ENCODE measurements at regions not wholly inside any gene's neighbourhood (a gene's known extent, or its start where the extent isn't known, plus 50 kb on each side); places are given as distances from the start of the nearest gene placed in this dataset.
A peak's percentile ranks its signal among the peaks of the same experiment; 100 is the strongest.

DNA sequence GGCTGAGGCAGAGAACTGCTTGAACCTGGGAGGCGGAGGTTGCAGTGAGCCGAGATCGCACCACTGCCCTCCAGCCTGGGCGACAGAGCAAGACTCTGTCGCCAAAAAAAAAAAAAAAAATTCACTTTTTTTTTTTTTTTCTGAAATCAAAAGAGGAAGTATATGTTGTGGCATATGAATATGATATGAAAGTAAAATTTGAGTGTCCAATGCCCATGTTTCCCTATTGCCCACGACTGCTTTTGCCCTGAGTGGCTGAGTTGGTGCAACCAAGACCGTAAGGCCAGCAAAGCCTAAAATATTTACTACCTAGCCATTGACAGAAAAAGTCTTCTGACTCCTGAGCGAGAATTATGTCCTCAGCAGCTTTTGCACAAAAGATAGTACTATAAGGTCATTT is 101.7 kb upstream of the PARP11 start:
- Histone ChIP-seq H3K9me3 (ENCODE audit: insufficient read depth, low read depth, low read length) (no peaks in the 10 kb centered on the region), H4K12ac (ENCODE audit: low read depth, low read length) (no peak overlapping the region), H4K8ac (ENCODE audit: low read depth, low read length) (no peak overlapping the region), H2BK5ac (ENCODE audit: low read depth, low read length, poor library complexity) (no peak overlapping the region), H3K4me3 (ENCODE audit: low read depth, low read length) (no peak overlapping the region), H2BK120ac (ENCODE audit: insufficient read depth, low read length, poor library complexity) (peak overlapping the region; percentile 39), H3K27me3 (ENCODE audit: insufficient read depth, low read length) (no peaks in the 10 kb centered on the region), H3K4me2 (ENCODE audit: low read length) (no peak overlapping the region), H3K36me3 (ENCODE audit: control insufficient read depth in 1 of 2, insufficient read depth in 2 of 2, low read length in 2 of 2) (no peaks in the 10 kb centered on the region), H2AK5ac (ENCODE audit: low read length) (no peak overlapping the region), H3K9ac (ENCODE audit: low read length) (no peak overlapping the region), H3K27ac (ENCODE audit: low read depth, low read length) (no peak overlapping the region), H3K14ac (ENCODE audit: low read length) (no peak overlapping the region), H2AFZ (ENCODE audit: insufficient read depth, low read length, poor library complexity) (no peak overlapping the region), H2BK12ac (ENCODE audit: low read length) (no peak overlapping the region), H3K23ac (ENCODE audit: low read length) (no peak overlapping the region), H3K18ac (ENCODE audit: low read length) (no peak overlapping the region), H4K91ac (ENCODE audit: low read depth, low read length) (peak overlapping the region; percentile 64), H3K79me1 (ENCODE audit: low read length) (peaks cover 22% of the 10 kb centered on the region), H3K79me2 (ENCODE audit: control insufficient read depth, insufficient read depth, low read length, poor library complexity) (no peaks in the 10 kb centered on the region), H3K4ac (ENCODE audit: low read depth, low read length) (no peak overlapping the region), H3K4me1 (ENCODE audit: control insufficient read depth in 1 of 2, insufficient read depth in 2 of 2, low read length in 2 of 2) (peaks cover 0 to 14% of the 10 kb centered on the region in 2 experiments)
- no CpG with 5 or more reads among the region's 8 CpGs for WGBS (ENCODE audit: extremely low coverage, insufficient coverage, insufficient read length)
- DNase-seq, result no peak

DNA sequence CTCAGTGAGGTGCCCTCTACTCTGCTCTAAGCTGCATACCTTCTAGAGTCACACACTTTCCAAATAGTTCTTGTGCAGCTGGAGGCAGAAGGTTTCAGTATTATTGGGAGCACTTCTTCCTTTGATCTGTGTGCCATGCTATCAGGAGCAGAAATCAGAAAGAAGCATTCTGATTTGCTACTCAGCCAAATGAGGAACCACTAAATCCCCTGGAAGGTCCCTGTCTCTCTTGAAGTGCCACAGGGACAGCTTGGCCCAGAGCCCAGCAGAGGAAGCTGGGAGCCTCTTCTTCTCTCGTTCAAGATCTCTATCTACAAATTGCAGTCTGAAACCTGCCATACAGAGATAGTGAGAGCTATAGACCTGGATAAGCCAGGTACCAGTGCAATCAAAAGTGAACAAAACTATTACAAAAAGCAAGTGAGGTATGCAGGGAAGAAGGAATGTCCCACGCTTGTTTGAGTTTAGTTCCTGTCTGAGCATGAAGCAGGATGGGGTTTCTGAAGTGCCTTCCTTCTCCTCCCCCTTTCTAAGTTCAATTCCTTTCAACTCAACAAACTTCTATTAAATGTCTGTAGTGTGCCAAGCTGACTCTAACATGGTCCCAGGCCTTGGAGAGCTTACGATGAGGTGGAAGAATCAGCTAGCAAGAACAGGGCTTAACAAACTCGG is 100.9 kb upstream of the PARP11 start:
- Histone ChIP-seq H4K8ac (ENCODE audit: low read depth, low read length) (peak overlapping the region; percentile 44), H3K18ac (ENCODE audit: low read length) (peak overlapping the region; percentile 43), H3K79me2 (ENCODE audit: control insufficient read depth, insufficient read depth, low read length, poor library complexity) (no peaks in the 10 kb centered on the region), H3K9ac (ENCODE audit: low read length) (no peak overlapping the region), H4K12ac (ENCODE audit: low read depth, low read length) (no peak overlapping the region), H2AFZ (ENCODE audit: insufficient read depth, low read length, poor library complexity) (no peak overlapping the region), H3K4me1 (ENCODE audit: control insufficient read depth in 1 of 2, insufficient read depth in 2 of 2, low read length in 2 of 2) (peaks cover 0 to 14% of the 10 kb centered on the region in 2 experiments), H3K14ac (ENCODE audit: low read length) (peak overlapping the region; percentile 17), H3K27me3 (ENCODE audit: insufficient read depth, low read length) (no peaks in the 10 kb centered on the region), H4K91ac (ENCODE audit: low read depth, low read length) (peak overlapping the region; percentile 72), H3K36me3 (ENCODE audit: control insufficient read depth in 1 of 2, insufficient read depth in 2 of 2, low read length in 2 of 2) (no peaks in the 10 kb centered on the region), H3K4ac (ENCODE audit: low read depth, low read length) (no peak overlapping the region), H2AK5ac (ENCODE audit: low read length) (no peak overlapping the region), H3K79me1 (ENCODE audit: low read length) (peaks cover 23% of the 10 kb centered on the region), H3K23ac (ENCODE audit: low read length) (no peak overlapping the region), H3K4me2 (ENCODE audit: low read length) (no peak overlapping the region), H3K4me3 (ENCODE audit: low read depth, low read length) (no peak overlapping the region), H3K27ac (ENCODE audit: low read depth, low read length) (peak overlapping the region; percentile 66), H3K9me3 (ENCODE audit: insufficient read depth, low read depth, low read length) (no peaks in the 10 kb centered on the region), H2BK120ac (ENCODE audit: insufficient read depth, low read length, poor library complexity) (peak overlapping the region; percentile 85), H2BK5ac (ENCODE audit: low read depth, low read length, poor library complexity) (peak overlapping the region; percentile 37), H2BK12ac (ENCODE audit: low read length) (peak overlapping the region; percentile 12)
- peak in 1 of 2 donors; percentile 61 for DNase-seq
- WGBS (ENCODE audit: extremely low coverage, insufficient coverage, insufficient read length), result no CpG with 5 or more reads among the region's 4 CpGs

DNA sequence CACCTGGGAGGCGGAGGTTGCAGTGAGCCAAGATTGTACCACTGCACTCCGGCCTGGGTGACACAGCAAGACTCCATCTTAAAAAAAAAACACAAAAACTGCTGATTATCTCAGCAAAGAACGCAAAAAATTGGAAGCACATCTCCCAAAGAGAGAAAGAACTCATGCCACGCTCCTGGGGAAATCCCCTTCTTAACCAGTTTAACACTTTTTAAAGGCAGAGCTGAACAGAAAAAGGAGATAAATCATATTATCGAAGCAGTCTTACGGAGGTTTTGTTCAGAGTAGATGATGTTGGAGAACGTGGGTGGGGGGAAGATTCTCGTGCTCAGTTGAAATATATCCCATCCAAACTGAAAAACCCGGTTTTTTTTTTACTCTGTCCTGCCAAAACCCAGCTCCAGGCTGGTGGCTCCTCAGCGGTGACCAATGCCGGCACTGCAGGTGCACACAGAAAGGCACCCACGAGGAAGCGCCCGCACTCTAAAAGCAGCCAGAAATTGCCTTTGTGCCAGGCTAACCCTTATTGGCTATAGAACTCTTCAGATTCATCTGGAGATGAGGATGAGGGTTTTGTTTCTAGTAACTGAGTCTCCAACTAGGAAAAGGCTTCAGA is 100.2 kb upstream of the PARP11 start:
- Histone ChIP-seq H3K14ac (ENCODE audit: low read length) (no peak overlapping the region), H4K8ac (ENCODE audit: low read depth, low read length) (peak overlapping the region; percentile 42), H3K9ac (ENCODE audit: low read length) (no peak overlapping the region), H3K4ac (ENCODE audit: low read depth, low read length) (no peak overlapping the region), H2BK12ac (ENCODE audit: low read length) (peak overlapping the region; percentile 80), H3K27me3 (ENCODE audit: insufficient read depth, low read length) (no peaks in the 10 kb centered on the region), H3K27ac (ENCODE audit: low read depth, low read length) (no peak overlapping the region), H3K18ac (ENCODE audit: low read length) (no peak overlapping the region), H2BK5ac (ENCODE audit: low read depth, low read length, poor library complexity) (peak overlapping the region; percentile 9), H4K12ac (ENCODE audit: low read depth, low read length) (no peak overlapping the region), H4K91ac (ENCODE audit: low read depth, low read length) (peak overlapping the region; percentile 75), H3K23ac (ENCODE audit: low read length) (no peak overlapping the region), H3K4me1 (ENCODE audit: control insufficient read depth in 1 of 2, insufficient read depth in 2 of 2, low read length in 2 of 2) (peaks cover 3 to 16% of the 10 kb centered on the region in 2 experiments), H3K9me3 (ENCODE audit: insufficient read depth, low read depth, low read length) (no peaks in the 10 kb centered on the region), H3K79me1 (ENCODE audit: low read length) (peaks cover 30% of the 10 kb centered on the region), H2AK5ac (ENCODE audit: low read length) (no peak overlapping the region), H3K79me2 (ENCODE audit: control insufficient read depth, insufficient read depth, low read length, poor library complexity) (peaks cover 3% of the 10 kb centered on the region), H3K4me2 (ENCODE audit: low read length) (no peak overlapping the region), H3K36me3 (ENCODE audit: control insufficient read depth in 1 of 2, insufficient read depth in 2 of 2, low read length in 2 of 2) (no peaks in the 10 kb centered on the region), H2AFZ (ENCODE audit: insufficient read depth, low read length, poor library complexity) (no peak overlapping the region), H2BK120ac (ENCODE audit: insufficient read depth, low read length, poor library complexity) (peak overlapping the region; percentile 78), H3K4me3 (ENCODE audit: low read depth, low read length) (no peak overlapping the region)
- WGBS (ENCODE audit: extremely low coverage, insufficient coverage, insufficient read length), result no CpG with 5 or more reads among the region's 14 CpGs
- peak in 1 of 2 donors; percentile 74 for DNase-seq

DNA sequence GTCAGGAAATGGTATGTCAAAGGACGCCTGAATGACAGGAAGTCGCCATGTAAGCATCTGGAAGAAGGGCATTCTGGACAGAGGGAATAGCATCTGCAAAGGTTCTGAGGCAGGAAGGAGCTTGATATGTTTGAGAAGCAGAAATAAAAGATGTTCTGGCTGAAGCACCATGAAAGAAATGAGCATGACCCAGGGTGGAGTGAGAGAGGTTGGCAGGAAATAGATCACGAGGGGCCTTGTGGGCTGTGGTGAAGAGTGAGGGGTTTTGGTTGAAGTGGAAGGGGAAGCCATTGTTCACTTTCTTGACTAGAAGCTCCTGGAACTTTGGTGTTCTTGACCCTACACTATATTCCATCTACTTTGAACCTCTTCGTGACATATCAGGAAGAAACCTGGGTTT is 99.4 kb upstream of the PARP11 start:
- Histone ChIP-seq H3K79me1 (ENCODE audit: low read length) (peaks cover 32% of the 10 kb centered on the region), H3K36me3 (ENCODE audit: control insufficient read depth in 1 of 2, insufficient read depth in 2 of 2, low read length in 2 of 2) (no peaks in the 10 kb centered on the region), H3K4ac (ENCODE audit: low read depth, low read length) (no peak overlapping the region), H3K9ac (ENCODE audit: low read length) (no peak overlapping the region), H2BK12ac (ENCODE audit: low read length) (no peak overlapping the region), H3K23ac (ENCODE audit: low read length) (no peak overlapping the region), H4K8ac (ENCODE audit: low read depth, low read length) (peak overlapping the region; percentile 14), H3K18ac (ENCODE audit: low read length) (no peak overlapping the region), H2BK120ac (ENCODE audit: insufficient read depth, low read length, poor library complexity) (peak overlapping the region; percentile 10), H2AFZ (ENCODE audit: insufficient read depth, low read length, poor library complexity) (no peak overlapping the region), H2BK5ac (ENCODE audit: low read depth, low read length, poor library complexity) (no peak overlapping the region), H3K9me3 (ENCODE audit: insufficient read depth, low read depth, low read length) (no peaks in the 10 kb centered on the region), H3K4me2 (ENCODE audit: low read length) (no peak overlapping the region), H3K79me2 (ENCODE audit: control insufficient read depth, insufficient read depth, low read length, poor library complexity) (peaks cover 5% of the 10 kb centered on the region), H3K4me1 (ENCODE audit: control insufficient read depth in 1 of 2, insufficient read depth in 2 of 2, low read length in 2 of 2) (peaks cover 6 to 16% of the 10 kb centered on the region in 2 experiments), H3K27me3 (ENCODE audit: insufficient read depth, low read length) (no peaks in the 10 kb centered on the region), H3K27ac (ENCODE audit: low read depth, low read length) (no peak overlapping the region), H3K14ac (ENCODE audit: low read length) (no peak overlapping the region), H3K4me3 (ENCODE audit: low read depth, low read length) (no peak overlapping the region), H4K12ac (ENCODE audit: low read depth, low read length) (no peak overlapping the region), H4K91ac (ENCODE audit: low read depth, low read length) (no peak overlapping the region), H2AK5ac (ENCODE audit: low read length) (peak overlapping the region; percentile 39)
- no peak for DNase-seq
- WGBS (ENCODE audit: extremely low coverage, insufficient coverage, insufficient read length), result 100% methylated on average over 1 of the region's 4 CpGs
